ENCODE measurements at regions not wholly inside any gene's neighbourhood (a gene's known extent, or its start where the extent isn't known, plus 50 kb on each side); places are given as distances from the start of the nearest gene placed in this dataset.

DNA sequence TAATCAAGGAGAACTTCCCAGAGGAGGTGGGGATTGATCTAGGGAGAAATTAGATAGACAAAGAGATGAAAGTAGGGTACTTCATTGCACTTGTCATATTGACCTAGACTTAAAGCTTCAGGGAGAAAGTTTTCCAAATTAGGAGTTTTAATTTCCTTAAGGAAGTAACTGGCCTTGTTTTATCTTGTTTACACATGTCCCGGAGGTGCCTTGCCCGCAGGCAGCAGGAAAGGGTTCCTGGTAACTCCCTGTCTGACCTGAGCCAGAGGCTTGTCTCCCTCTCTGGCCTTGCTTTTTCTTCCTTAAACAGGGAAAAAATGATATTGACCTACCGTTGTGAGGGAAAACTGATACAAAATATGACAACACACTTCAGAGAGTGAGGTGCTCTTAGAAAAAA is 181.6 kb downstream of the EVX1 start:
- in situ Hi-C loops (cut with HindIII; ENCODE audit: low sequenced_read_pairs), result no loop called here
- no peak overlapping the region for H3K4me3 ChIP-seq (ENCODE audit: low read depth, low read length)
- no peak for DNase-seq (ENCODE audit: low read depth)
- TF ChIP-seq, protein P1, sequence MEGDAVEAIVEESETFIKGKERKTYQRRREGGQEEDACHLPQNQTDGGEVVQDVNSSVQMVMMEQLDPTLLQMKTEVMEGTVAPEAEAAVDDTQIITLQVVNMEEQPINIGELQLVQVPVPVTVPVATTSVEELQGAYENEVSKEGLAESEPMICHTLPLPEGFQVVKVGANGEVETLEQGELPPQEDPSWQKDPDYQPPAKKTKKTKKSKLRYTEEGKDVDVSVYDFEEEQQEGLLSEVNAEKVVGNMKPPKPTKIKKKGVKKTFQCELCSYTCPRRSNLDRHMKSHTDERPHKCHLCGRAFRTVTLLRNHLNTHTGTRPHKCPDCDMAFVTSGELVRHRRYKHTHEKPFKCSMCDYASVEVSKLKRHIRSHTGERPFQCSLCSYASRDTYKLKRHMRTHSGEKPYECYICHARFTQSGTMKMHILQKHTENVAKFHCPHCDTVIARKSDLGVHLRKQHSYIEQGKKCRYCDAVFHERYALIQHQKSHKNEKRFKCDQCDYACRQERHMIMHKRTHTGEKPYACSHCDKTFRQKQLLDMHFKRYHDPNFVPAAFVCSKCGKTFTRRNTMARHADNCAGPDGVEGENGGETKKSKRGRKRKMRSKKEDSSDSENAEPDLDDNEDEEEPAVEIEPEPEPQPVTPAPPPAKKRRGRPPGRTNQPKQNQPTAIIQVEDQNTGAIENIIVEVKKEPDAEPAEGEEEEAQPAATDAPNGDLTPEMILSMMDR (IDR thresholded peaks at IDR 0.05; ENCODE audit: low read depth, low read length, missing control alignments), result no peak

DNA sequence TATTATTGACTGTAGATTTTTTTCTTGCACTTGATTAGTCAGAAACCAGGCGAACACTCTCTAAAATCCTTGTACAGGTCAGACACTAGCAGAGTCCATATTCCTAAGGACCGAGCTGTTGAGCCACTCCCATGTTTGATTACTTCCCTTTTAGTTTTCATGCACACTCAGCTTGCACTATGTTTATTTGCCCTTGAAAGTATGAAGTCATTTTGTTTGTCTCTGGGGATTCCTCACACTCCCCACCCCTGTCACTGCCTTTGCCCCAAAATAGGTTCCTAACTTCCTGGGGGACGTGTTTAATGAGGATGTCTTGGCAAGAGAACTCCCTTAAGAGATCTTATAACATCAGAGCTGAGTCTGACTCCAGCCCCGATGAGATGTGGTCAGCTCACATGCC is 182.1 kb downstream of the EVX1 start:
- in situ Hi-C loops (cut with HindIII; ENCODE audit: low sequenced_read_pairs), result no loop called here
- TF ChIP-seq, protein P1 (IDR thresholded peaks at IDR 0.05; ENCODE audit: low read depth, low read length, missing control alignments), result no peak
- no peak overlapping the region for H3K4me3 ChIP-seq (ENCODE audit: low read depth, low read length)
- no peak for DNase-seq (ENCODE audit: low read depth)

DNA sequence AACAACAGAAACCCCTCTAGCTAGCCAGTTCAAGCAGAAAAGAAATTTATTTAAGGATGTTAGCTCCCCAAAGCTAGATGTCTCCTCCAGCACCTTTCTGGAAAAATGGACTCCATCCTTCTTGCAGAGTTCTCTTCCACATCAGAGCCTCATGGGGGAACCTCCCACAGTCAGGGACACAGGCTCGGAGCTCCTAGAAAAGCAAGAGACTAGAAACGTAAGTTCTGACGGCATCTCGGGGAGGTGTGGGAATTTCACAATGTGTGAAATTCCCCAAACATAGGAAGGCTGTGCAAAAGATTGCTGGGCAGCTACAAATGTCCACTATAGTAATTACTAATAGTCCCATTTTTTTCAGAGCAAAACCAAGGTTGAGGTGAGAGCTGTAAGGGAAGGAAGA is 184.8 kb downstream of the EVX1 start:
- TF ChIP-seq, protein P1 (IDR thresholded peaks at IDR 0.05; ENCODE audit: low read depth, low read length, missing control alignments), result no peak
- in situ Hi-C loops (cut with HindIII; ENCODE audit: low sequenced_read_pairs), result no loop called here
- H3K4me3 ChIP-seq (ENCODE audit: low read depth, low read length), result no peak overlapping the region
- no peak for DNase-seq (ENCODE audit: low read depth)

DNA sequence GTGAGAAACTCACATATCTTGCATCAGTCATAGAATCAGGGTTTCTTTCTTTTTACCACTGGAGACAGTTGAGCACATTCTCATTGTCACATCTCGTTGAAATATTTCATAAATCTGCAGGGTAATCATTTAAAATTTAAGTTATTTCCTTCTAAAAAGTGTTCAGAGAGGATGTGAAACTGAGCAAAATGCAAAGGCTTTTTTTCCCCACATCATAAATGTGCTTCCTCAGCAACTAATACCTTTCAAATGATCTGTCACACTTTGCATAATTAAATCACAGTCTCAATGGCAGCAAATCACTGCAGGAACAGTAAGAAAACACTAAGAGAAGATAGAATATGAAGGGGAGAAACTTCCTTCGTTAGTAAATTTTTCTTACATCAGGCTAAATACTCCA is 187.5 kb downstream of the EVX1 start:
- in situ Hi-C loops (cut with HindIII; ENCODE audit: low sequenced_read_pairs), result no loop called here
- H3K4me3 ChIP-seq (ENCODE audit: low read depth, low read length), result no peak overlapping the region
- DNase-seq (ENCODE audit: low read depth), result no peak
- TF ChIP-seq, protein P1 (IDR thresholded peaks at IDR 0.05; ENCODE audit: low read depth, low read length, missing control alignments), result no peak

DNA sequence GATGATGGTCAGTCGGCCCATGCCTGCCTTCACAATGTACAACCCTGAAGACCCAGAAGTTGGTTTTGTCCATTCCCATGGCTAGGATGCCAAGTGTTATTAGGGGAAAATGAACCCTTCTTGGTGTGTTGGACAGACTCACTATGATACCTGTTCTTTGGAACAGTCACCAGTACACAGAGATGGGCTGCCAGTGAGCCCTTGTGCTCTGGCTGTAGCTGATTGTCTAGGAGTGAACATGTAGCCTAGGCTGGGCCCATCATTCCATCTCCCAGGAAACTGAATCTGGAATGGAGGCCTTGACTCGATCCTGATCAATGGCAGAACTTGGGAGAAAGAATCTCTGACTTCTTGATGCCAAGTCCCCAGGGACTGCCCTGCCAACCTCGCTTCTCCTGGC is 188.9 kb downstream of the EVX1 start:
- no peak overlapping the region for H3K4me3 ChIP-seq (ENCODE audit: low read depth, low read length)
- DNase-seq (ENCODE audit: low read depth), result no peak
- in situ Hi-C loops (cut with HindIII; ENCODE audit: low sequenced_read_pairs), result no loop called here
- TF ChIP-seq, protein P1 (IDR thresholded peaks at IDR 0.05; ENCODE audit: low read depth, low read length, missing control alignments), result no peak

DNA sequence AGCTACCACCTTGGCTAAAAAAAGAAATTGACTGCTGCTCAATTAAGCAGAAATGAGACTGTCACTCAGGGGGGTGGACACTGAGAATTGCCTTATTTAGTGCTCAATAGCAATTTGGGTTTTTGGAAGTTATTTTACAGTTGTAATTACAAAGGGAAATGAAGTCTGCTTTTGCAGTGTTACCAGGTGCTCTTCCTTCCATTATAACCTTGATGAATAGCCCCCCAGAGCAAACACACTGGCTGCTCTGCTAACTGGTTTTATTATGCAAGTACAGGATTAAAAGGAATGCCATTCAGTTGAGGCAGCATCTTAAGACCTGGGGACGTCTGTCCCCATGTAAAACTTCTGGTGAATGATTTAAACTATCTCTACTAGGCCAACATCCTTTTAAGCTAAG is 191.0 kb downstream of the EVX1 start:
- in situ Hi-C loops (cut with HindIII; ENCODE audit: low sequenced_read_pairs), result no loop called here
- DNase-seq (ENCODE audit: low read depth), result no peak
- H3K4me3 ChIP-seq (ENCODE audit: low read depth, low read length), result no peak overlapping the region
- TF ChIP-seq, protein P1 (IDR thresholded peaks at IDR 0.05; ENCODE audit: low read depth, low read length, missing control alignments), result no peak

Data from astrocyte of the cerebellum (primary cell).